ENCODE measurements at regions not wholly inside any gene's neighbourhood (a gene's known extent, or its start where the extent isn't known, plus 50 kb on each side); places are given as distances from the start of the nearest gene placed in this dataset.

GRCh38 chr2:59733567-59733930 lies 819.9 kb downstream of the BCL11A start:
- Histone ChIP-seq H3K36me3 (ENCODE audit: control insufficient read depth in 3 of 3, insufficient read depth in 3 of 3, low read length in 3 of 3) (no peaks in the 10 kb centered on the region), H3K9me3 (ENCODE audit: control insufficient read depth in 3 of 3, low read length in 3 of 3) (no peaks in the 10 kb centered on the region), H3K27me3 (ENCODE audit: control insufficient read depth in 3 of 3, insufficient read depth in 3 of 3, low read length in 3 of 3) (no peaks in the 10 kb centered on the region), H3K9ac (ENCODE audit: low read depth in 1 of 3, low read length in 3 of 3) (no peak overlapping the region), H3K4me3 (ENCODE audit: low read length in 3 of 3) (no peak overlapping the region), H3K4me1 (ENCODE audit: control insufficient read depth in 3 of 3, insufficient read depth in 3 of 3, low read length in 3 of 3) (no peaks in the 10 kb centered on the region), H3K27ac (ENCODE audit: low read depth, low read length) (no peak overlapping the region)

GRCh38 chr2:59732871-59733566 lies 820.4 kb downstream of the BCL11A start:
- Histone ChIP-seq H3K9ac (ENCODE audit: low read depth in 1 of 3, low read length in 3 of 3) (no peak overlapping the region), H3K27me3 (ENCODE audit: control insufficient read depth in 3 of 3, insufficient read depth in 3 of 3, low read length in 3 of 3) (no peaks in the 10 kb centered on the region), H3K9me3 (ENCODE audit: control insufficient read depth in 3 of 3, low read length in 3 of 3) (no peaks in the 10 kb centered on the region), H3K27ac (ENCODE audit: low read depth, low read length) (no peak overlapping the region), H3K4me3 (ENCODE audit: low read length in 3 of 3) (no peak overlapping the region), H3K4me1 (ENCODE audit: control insufficient read depth in 3 of 3, insufficient read depth in 3 of 3, low read length in 3 of 3) (no peaks in the 10 kb centered on the region), H3K36me3 (ENCODE audit: control insufficient read depth in 3 of 3, insufficient read depth in 3 of 3, low read length in 3 of 3) (no peaks in the 10 kb centered on the region)

- H3K27ac ChIP-seq (ENCODE audit: low read depth, low read length), result no peak overlapping the region
- H3K9ac ChIP-seq (ENCODE audit: low read depth in 1 of 3, low read length in 3 of 3), result no peak overlapping the region
- H3K4me3 ChIP-seq (ENCODE audit: low read length in 3 of 3), result no peak overlapping the region
- no peaks in the 10 kb centered on the region for H3K9me3 ChIP-seq (ENCODE audit: control insufficient read depth in 3 of 3, low read length in 3 of 3)
- H3K4me1 ChIP-seq (ENCODE audit: control insufficient read depth in 3 of 3, insufficient read depth in 3 of 3, low read length in 3 of 3), result no peaks in the 10 kb centered on the region
- no peaks in the 10 kb centered on the region for H3K27me3 ChIP-seq (ENCODE audit: control insufficient read depth in 3 of 3, insufficient read depth in 3 of 3, low read length in 3 of 3)
- H3K36me3 ChIP-seq (ENCODE audit: control insufficient read depth in 3 of 3, insufficient read depth in 3 of 3, low read length in 3 of 3), result no peaks in the 10 kb centered on the region
Observed at GRCh38 chr2:59727121-59727590, 826.3 kb downstream of the BCL11A start.

- no peak overlapping the region for H3K9ac ChIP-seq (ENCODE audit: low read depth in 1 of 3, low read length in 3 of 3)
- H3K4me1 ChIP-seq (ENCODE audit: control insufficient read depth in 3 of 3, insufficient read depth in 3 of 3, low read length in 3 of 3), result no peaks in the 10 kb centered on the region
- no peak overlapping the region for H3K27ac ChIP-seq (ENCODE audit: low read depth, low read length)
- no peak overlapping the region for H3K4me3 ChIP-seq (ENCODE audit: low read length in 3 of 3)
- no peaks in the 10 kb centered on the region for H3K36me3 ChIP-seq (ENCODE audit: control insufficient read depth in 3 of 3, insufficient read depth in 3 of 3, low read length in 3 of 3)
- H3K9me3 ChIP-seq (ENCODE audit: control insufficient read depth in 3 of 3, low read length in 3 of 3), result no peaks in the 10 kb centered on the region
- no peaks in the 10 kb centered on the region for H3K27me3 ChIP-seq (ENCODE audit: control insufficient read depth in 3 of 3, insufficient read depth in 3 of 3, low read length in 3 of 3)
Observed at GRCh38 chr2:59726228-59727120, 827.0 kb downstream of the BCL11A start.

- Histone ChIP-seq H3K9ac (ENCODE audit: low read depth in 1 of 3, low read length in 3 of 3) (no peak overlapping the region), H3K27ac (ENCODE audit: low read depth, low read length) (no peak overlapping the region), H3K36me3 (ENCODE audit: control insufficient read depth in 3 of 3, insufficient read depth in 3 of 3, low read length in 3 of 3) (no peaks in the 10 kb centered on the region), H3K4me1 (ENCODE audit: control insufficient read depth in 3 of 3, insufficient read depth in 3 of 3, low read length in 3 of 3) (no peaks in the 10 kb centered on the region), H3K4me3 (ENCODE audit: low read length in 3 of 3) (no peak overlapping the region), H3K27me3 (ENCODE audit: control insufficient read depth in 3 of 3, insufficient read depth in 3 of 3, low read length in 3 of 3) (no peaks in the 10 kb centered on the region), H3K9me3 (ENCODE audit: control insufficient read depth in 3 of 3, low read length in 3 of 3) (no peaks in the 10 kb centered on the region)
Observed at GRCh38 chr2:59724746-59725145, 828.7 kb downstream of the BCL11A start.

- Histone ChIP-seq H3K36me3 (ENCODE audit: control insufficient read depth in 3 of 3, insufficient read depth in 3 of 3, low read length in 3 of 3) (no peaks in the 10 kb centered on the region), H3K27me3 (ENCODE audit: control insufficient read depth in 3 of 3, insufficient read depth in 3 of 3, low read length in 3 of 3) (no peaks in the 10 kb centered on the region), H3K27ac (ENCODE audit: low read depth, low read length) (no peak overlapping the region), H3K9me3 (ENCODE audit: control insufficient read depth in 3 of 3, low read length in 3 of 3) (no peaks in the 10 kb centered on the region), H3K4me1 (ENCODE audit: control insufficient read depth in 3 of 3, insufficient read depth in 3 of 3, low read length in 3 of 3) (no peaks in the 10 kb centered on the region), H3K4me3 (ENCODE audit: low read length in 3 of 3) (no peak overlapping the region), H3K9ac (ENCODE audit: low read depth in 1 of 3, low read length in 3 of 3) (no peak overlapping the region)
Observed at GRCh38 chr2:59720296-59720866, 833.1 kb downstream of the BCL11A start.

GRCh38 chr2:59713577-59713976 lies 839.9 kb downstream of the BCL11A start:
- Histone ChIP-seq H3K4me1 (ENCODE audit: control insufficient read depth in 3 of 3, insufficient read depth in 3 of 3, low read length in 3 of 3) (no peaks in the 10 kb centered on the region), H3K27me3 (ENCODE audit: control insufficient read depth in 3 of 3, insufficient read depth in 3 of 3, low read length in 3 of 3) (no peaks in the 10 kb centered on the region), H3K36me3 (ENCODE audit: control insufficient read depth in 3 of 3, insufficient read depth in 3 of 3, low read length in 3 of 3) (no peaks in the 10 kb centered on the region), H3K27ac (ENCODE audit: low read depth, low read length) (no peak overlapping the region), H3K4me3 (ENCODE audit: low read length in 3 of 3) (no peak overlapping the region), H3K9me3 (ENCODE audit: control insufficient read depth in 3 of 3, low read length in 3 of 3) (no peaks in the 10 kb centered on the region), H3K9ac (ENCODE audit: low read depth in 1 of 3, low read length in 3 of 3) (no peak overlapping the region)

GRCh38 chr2:59711121-59711520 lies 842.3 kb downstream of the BCL11A start:
- no peak overlapping the region for H3K9ac ChIP-seq (ENCODE audit: low read depth in 1 of 3, low read length in 3 of 3)

GRCh38 chr2:59706729-59707128 lies 846.7 kb downstream of the BCL11A start:
- no peaks in the 10 kb centered on the region for H3K9me3 ChIP-seq (ENCODE audit: control insufficient read depth in 3 of 3, low read length in 3 of 3)
- H3K9ac ChIP-seq (ENCODE audit: low read depth in 1 of 3, low read length in 3 of 3), result no peak overlapping the region
- no peaks in the 10 kb centered on the region for H3K4me1 ChIP-seq (ENCODE audit: control insufficient read depth in 3 of 3, insufficient read depth in 3 of 3, low read length in 3 of 3)
- H3K4me3 ChIP-seq (ENCODE audit: low read length in 3 of 3), result no peak overlapping the region
- H3K27ac ChIP-seq (ENCODE audit: low read depth, low read length), result no peak overlapping the region
- no peaks in the 10 kb centered on the region for H3K36me3 ChIP-seq (ENCODE audit: control insufficient read depth in 3 of 3, insufficient read depth in 3 of 3, low read length in 3 of 3)
- H3K27me3 ChIP-seq (ENCODE audit: control insufficient read depth in 3 of 3, insufficient read depth in 3 of 3, low read length in 3 of 3), result no peaks in the 10 kb centered on the region

More at GRCh38 chr2:59711121-59711520, 842.3 kb downstream of the BCL11A start:
- Histone ChIP-seq H3K4me1 (ENCODE audit: control insufficient read depth in 3 of 3, insufficient read depth in 3 of 3, low read length in 3 of 3) (no peaks in the 10 kb centered on the region), H3K27ac (ENCODE audit: low read depth, low read length) (no peak overlapping the region), H3K36me3 (ENCODE audit: control insufficient read depth in 3 of 3, insufficient read depth in 3 of 3, low read length in 3 of 3) (no peaks in the 10 kb centered on the region), H3K4me3 (ENCODE audit: low read length in 3 of 3) (no peak overlapping the region), H3K27me3 (ENCODE audit: control insufficient read depth in 3 of 3, insufficient read depth in 3 of 3, low read length in 3 of 3) (no peaks in the 10 kb centered on the region), H3K9me3 (ENCODE audit: control insufficient read depth in 3 of 3, low read length in 3 of 3) (no peaks in the 10 kb centered on the region)

GRCh38 chr2:59703796-59704195 lies 849.7 kb downstream of the BCL11A start:
- Histone ChIP-seq H3K9me3 (ENCODE audit: control insufficient read depth in 3 of 3, low read length in 3 of 3) (no peaks in the 10 kb centered on the region), H3K27me3 (ENCODE audit: control insufficient read depth in 3 of 3, insufficient read depth in 3 of 3, low read length in 3 of 3) (no peaks in the 10 kb centered on the region), H3K9ac (ENCODE audit: low read depth in 1 of 3, low read length in 3 of 3) (no peak overlapping the region), H3K4me3 (ENCODE audit: low read length in 3 of 3) (no peak overlapping the region), H3K4me1 (ENCODE audit: control insufficient read depth in 3 of 3, insufficient read depth in 3 of 3, low read length in 3 of 3) (no peaks in the 10 kb centered on the region), H3K27ac (ENCODE audit: low read depth, low read length) (no peak overlapping the region), H3K36me3 (ENCODE audit: control insufficient read depth in 3 of 3, insufficient read depth in 3 of 3, low read length in 3 of 3) (no peaks in the 10 kb centered on the region)

Measured in skeletal muscle tissue (tissue), 3 donors.